ENCODE measurements at regions not wholly inside any gene's neighbourhood (a gene's known extent, or its start where the extent isn't known, plus 50 kb on each side); places are given as distances from the start of the nearest gene placed in this dataset.

GRCh38 chr6:156389296-156389695, 387.9 kb upstream of the ARID1B start:
- H3K27me3 ChIP-seq (ENCODE audit: control insufficient read depth, insufficient read depth, low read length), result peaks cover 21% of the 10 kb centered on the region
- no peak overlapping the region for H2AK9ac ChIP-seq (replicated peaks; ENCODE audit: low read depth, low read length, poor library complexity)
- no peak overlapping the region for H3K27ac ChIP-seq (ENCODE audit: insufficient read depth, low read length)
- H3K36me3 ChIP-seq (ENCODE audit: control insufficient read depth, insufficient read depth, low read length), result no peaks in the 10 kb centered on the region
- no peak overlapping the region for H3K9ac ChIP-seq (ENCODE audit: low read depth, low read length)
- H3K4ac ChIP-seq (ENCODE audit: low read depth, low read length), result no peak overlapping the region
- dilution Hi-C loops (cut with HindIII; ENCODE audit: low sequenced_read_pairs, unreplicated experiment), result no loop called here
- BruUV-seq (replicated peaks), result no TSS peak
- H3K18ac ChIP-seq (ENCODE audit: low read depth, low read length), result no peak overlapping the region
- H3K4me2 ChIP-seq (ENCODE audit: low read depth, low read length), result no peak overlapping the region
- no peak overlapping the region for H3K23ac ChIP-seq (ENCODE audit: low read depth, low read length)
- H2BK120ac ChIP-seq (ENCODE audit: low read depth, low read length), result no peak overlapping the region
- ChIA-PET POLR2A (ENCODE audit: unreplicated experiment) (no interaction called here), CTCF (no interaction called here)
- TF ChIP-seq RFX5 (IDR thresholded peaks at IDR 0.05; ENCODE audit: low read depth, low read length), result no peak
- TF ChIP-seq NFE2L2 (IDR thresholded peaks at IDR 0.05; ENCODE audit: low read depth, low read length), result no peak
- TF ChIP-seq USF2 (IDR thresholded peaks at IDR 0.05; ENCODE audit: low read depth, low read length), result no peak
- TF ChIP-seq MXI1 (IDR thresholded peaks at IDR 0.05; ENCODE audit: borderline replicate concordance, low read depth, low read length), result no peak
- TF ChIP-seq RCOR1 (IDR thresholded peaks at IDR 0.05; ENCODE audit: insufficient replicate concordance, low read length), result no peak
- TF ChIP-seq SMC3 (IDR thresholded peaks at IDR 0.05; ENCODE audit: low read depth, low read length), result no peak
- no peak for TF ChIP-seq CTCF (conservative IDR thresholded peaks at IDR 0.05; ENCODE audit: low read depth, low read length)
- no peak for TF ChIP-seq POLR2A (IDR thresholded peaks at IDR 0.05; ENCODE audit: low read depth, low read length)
- TF ChIP-seq RAD21 (IDR thresholded peaks at IDR 0.05; ENCODE audit: low read length), result no peak
- TF ChIP-seq MAFK (IDR thresholded peaks at IDR 0.05; ENCODE audit: low read depth, low read length), result no peak
- TF ChIP-seq BHLHE40 (IDR thresholded peaks at IDR 0.05; ENCODE audit: low read depth, low read length), result no peak
- TF ChIP-seq CEBPB (IDR thresholded peaks at IDR 0.05; ENCODE audit: low read depth, low read length), result no peak
- TF ChIP-seq CHD1 (IDR thresholded peaks at IDR 0.05; ENCODE audit: low read depth, low read length), result no peak
- no peak for TF ChIP-seq FOS (IDR thresholded peaks at IDR 0.05; ENCODE audit: low read depth, low read length)
- no peak for TF ChIP-seq ELK1 (IDR thresholded peaks at IDR 0.05; ENCODE audit: borderline replicate concordance, low read depth, low read length)
- no peak for TF ChIP-seq MAZ (IDR thresholded peaks at IDR 0.05; ENCODE audit: borderline replicate concordance, low read depth, low read length)
- no peaks in the 10 kb centered on the region for H4K20me1 ChIP-seq (ENCODE audit: insufficient read depth, low read length)
- no peak overlapping the region for H2BK5ac ChIP-seq (ENCODE audit: low read depth, low read length, poor library complexity, severe bottlenecking)
- no peak for DNase-seq
- H3K4me3 ChIP-seq (ENCODE audit: insufficient read depth, low read depth, low read length), result no peak overlapping the region
- H2BK15ac ChIP-seq (ENCODE audit: low read depth, low read length), result no peak overlapping the region
- H3K56ac ChIP-seq (ENCODE audit: extremely low read depth, insufficient read depth, low read length), result no peak overlapping the region
- no peak overlapping the region for H2BK20ac ChIP-seq (ENCODE audit: low read depth, low read length)
- H4K91ac ChIP-seq (ENCODE audit: insufficient read depth, low read depth, low read length), result no peak overlapping the region
- H2AK5ac ChIP-seq (ENCODE audit: low read depth, low read length), result no peak overlapping the region
- in situ Hi-C loops (cut with MboI; ENCODE audit: low sequenced_read_pairs), result no loop called here
- no peak overlapping the region for H2AFZ ChIP-seq (replicated peaks; ENCODE audit: low read length, poor library complexity)
- no peaks in the 10 kb centered on the region for H3K4me1 ChIP-seq (ENCODE audit: control insufficient read depth, insufficient read depth, low read length)
- no peaks in the 10 kb centered on the region for H3K9me3 ChIP-seq (ENCODE audit: control insufficient read depth, insufficient read depth, low read length)
- no CpG with 5 or more reads among the region's 10 CpGs for WGBS, 2 experiments (ENCODE audit: extremely low coverage in 2 of 2, insufficient read length in 1 of 2)
- ATAC-seq (ENCODE audit: low read depth), result no peak
- intact Hi-C loops (cut with micrococcal nuclease), result no loop called here
- H4K8ac ChIP-seq (ENCODE audit: low read depth in 2 of 2, low read length in 2 of 2), result no peak overlapping the region
- H3K14ac ChIP-seq (replicated peaks; ENCODE audit: low read depth, low read length), result no peak overlapping the region
- no peaks in the 10 kb centered on the region for H3K9me1 ChIP-seq (ENCODE audit: insufficient read depth, low read length)
- no peak overlapping the region for H4K5ac ChIP-seq (ENCODE audit: low read depth, low read length)
- H3K79me1 ChIP-seq (ENCODE audit: low read depth in 1 of 2, low read length in 2 of 2), result no peaks in the 10 kb centered on the region
